Mesenteric fat pad (tissue), 1 donor: ENCODE measurements at regions not wholly inside any gene's neighbourhood (a gene's known extent, or its start where the extent isn't known, plus 50 kb on each side); places are given as distances from the start of the nearest gene placed in this dataset.
"Not testable (repeated sequence)": the region's sequence is repeated elsewhere in the genome, so short reads cannot be mapped to it uniquely, and the experiment has no call there.

Experiments
- DNase-seq: peaks from one replicate; pipeline ENCODE4 v3.0.0-alpha.2; 2020; ENCODE audit warnings: low spot score
- donor health status: DM: yes; HTN: yes; CAD: no.

GRCh38 chr6:159415540-159415939 lies 246.3 kb downstream of the FNDC1 start:
- DNase-seq, result no peak

GRCh38 chr6:159414711-159415110 lies 245.5 kb downstream of the FNDC1 start:
- no peak for DNase-seq

- DNase-seq, result not testable (repeated sequence)
Measured at GRCh38 chr6:159407211-159407780, 238.1 kb downstream of the FNDC1 start.

GRCh38 chr6:159404296-159404695 lies 235.1 kb downstream of the FNDC1 start:
- DNase-seq, result no peak

GRCh38 chr6:159400826-159401225 lies 231.6 kb downstream of the FNDC1 start:
- no peak for DNase-seq

- no peak for DNase-seq
Measured at GRCh38 chr6:159399751-159400221, 230.6 kb downstream of the FNDC1 start.

- DNase-seq, result no peak
Measured at GRCh38 chr6:159398633-159399032, 229.4 kb downstream of the FNDC1 start.

- no peak for DNase-seq
Measured at GRCh38 chr6:159397753-159398152, 228.6 kb downstream of the FNDC1 start.

GRCh38 chr6:159395609-159396008 lies 226.4 kb downstream of the FNDC1 start:
- DNase-seq, result no peak

GRCh38 chr6:159392695-159393094 lies 223.5 kb downstream of the FNDC1 start:
- DNase-seq, result not testable (repeated sequence)

- DNase-seq, result no peak
Measured at GRCh38 chr6:159390381-159390780, 221.2 kb downstream of the FNDC1 start.

- DNase-seq, result no peak
Measured at GRCh38 chr6:159389695-159390094, 220.5 kb downstream of the FNDC1 start.

- no peak for DNase-seq
Measured at GRCh38 chr6:159380114-159380513, 210.9 kb downstream of the FNDC1 start.

GRCh38 chr6:159378411-159379328 lies 209.5 kb downstream of the FNDC1 start:
- no peak for DNase-seq

GRCh38 chr6:159376516-159377158 lies 207.4 kb downstream of the FNDC1 start:
- DNase-seq, result no peak

- no peak for DNase-seq
Measured at GRCh38 chr6:159375014-159375413, 205.8 kb downstream of the FNDC1 start.

- DNase-seq, result no peak
Measured at GRCh38 chr6:159373670-159374069, 204.5 kb downstream of the FNDC1 start.

GRCh38 chr6:159372333-159372732 lies 203.1 kb downstream of the FNDC1 start:
- DNase-seq, result no peak

GRCh38 chr6:159360306-159360705 lies 191.1 kb downstream of the FNDC1 start:
- DNase-seq, result no peak

- no peak for DNase-seq
Measured at GRCh38 chr6:159359581-159360297, 190.5 kb downstream of the FNDC1 start.

- no peak for DNase-seq
Measured at GRCh38 chr6:159358562-159358961, 189.4 kb downstream of the FNDC1 start.
